ENCODE measurements at regions not wholly inside any gene's neighbourhood (a gene's known extent, or its start where the extent isn't known, plus 50 kb on each side); places are given as distances from the start of the nearest gene placed in this dataset.

GRCh38 chr1:118360817-118361216, 175.8 kb upstream of the SPAG17 start:
- TF ChIP-seq, protein P1, sequence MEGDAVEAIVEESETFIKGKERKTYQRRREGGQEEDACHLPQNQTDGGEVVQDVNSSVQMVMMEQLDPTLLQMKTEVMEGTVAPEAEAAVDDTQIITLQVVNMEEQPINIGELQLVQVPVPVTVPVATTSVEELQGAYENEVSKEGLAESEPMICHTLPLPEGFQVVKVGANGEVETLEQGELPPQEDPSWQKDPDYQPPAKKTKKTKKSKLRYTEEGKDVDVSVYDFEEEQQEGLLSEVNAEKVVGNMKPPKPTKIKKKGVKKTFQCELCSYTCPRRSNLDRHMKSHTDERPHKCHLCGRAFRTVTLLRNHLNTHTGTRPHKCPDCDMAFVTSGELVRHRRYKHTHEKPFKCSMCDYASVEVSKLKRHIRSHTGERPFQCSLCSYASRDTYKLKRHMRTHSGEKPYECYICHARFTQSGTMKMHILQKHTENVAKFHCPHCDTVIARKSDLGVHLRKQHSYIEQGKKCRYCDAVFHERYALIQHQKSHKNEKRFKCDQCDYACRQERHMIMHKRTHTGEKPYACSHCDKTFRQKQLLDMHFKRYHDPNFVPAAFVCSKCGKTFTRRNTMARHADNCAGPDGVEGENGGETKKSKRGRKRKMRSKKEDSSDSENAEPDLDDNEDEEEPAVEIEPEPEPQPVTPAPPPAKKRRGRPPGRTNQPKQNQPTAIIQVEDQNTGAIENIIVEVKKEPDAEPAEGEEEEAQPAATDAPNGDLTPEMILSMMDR (IDR thresholded peaks at IDR 0.05): no peak
- TF ChIP-seq POLR2A (IDR thresholded peaks at IDR 0.05): no peak

Measured in lower leg skin (tissue), 3 donors.